Activated T-cell treated with anti-CD3 and anti-CD28 coated beads, Interleukin-2, amount 50 U/mL, for 24 hours (primary cell): ENCODE measurements at regions not wholly inside any gene's neighbourhood (a gene's known extent, or its start where the extent isn't known, plus 50 kb on each side); places are given as distances from the start of the nearest gene placed in this dataset.

Source experiments
- DNase-seq: peaks from one replicate; pipeline ENCODE4 v3.0.0-alpha.2; 2020
- H3K27ac Mint-ChIP-seq: 2 replicates; pipeline ENCODE4 v1.8.0; 2020; ENCODE audit warnings: mild to moderate bottlenecking, mixed read lengths
- H3K27me3 Mint-ChIP-seq: 2 replicates; pipeline ENCODE4 v1.8.0; 2020; ENCODE audit warnings: mixed read lengths
- H3K36me3 Mint-ChIP-seq: 2 replicates; pipeline ENCODE4 v1.8.0; 2020; ENCODE audit warnings: low read depth, mixed read lengths
- H3K4me1 Mint-ChIP-seq: 2 replicates; pipeline ENCODE4 v1.8.0; 2020; ENCODE audit warnings: low read depth, mixed read lengths
- H3K4me3 Mint-ChIP-seq: 2 replicates; pipeline ENCODE4 v1.8.0; 2020; ENCODE audit warnings: mild to moderate bottlenecking, moderate library complexity, mixed read lengths
- H3K9me3 Mint-ChIP-seq: 2 replicates; pipeline ENCODE4 v1.8.0; 2020; ENCODE audit warnings: mixed read lengths

DNA sequence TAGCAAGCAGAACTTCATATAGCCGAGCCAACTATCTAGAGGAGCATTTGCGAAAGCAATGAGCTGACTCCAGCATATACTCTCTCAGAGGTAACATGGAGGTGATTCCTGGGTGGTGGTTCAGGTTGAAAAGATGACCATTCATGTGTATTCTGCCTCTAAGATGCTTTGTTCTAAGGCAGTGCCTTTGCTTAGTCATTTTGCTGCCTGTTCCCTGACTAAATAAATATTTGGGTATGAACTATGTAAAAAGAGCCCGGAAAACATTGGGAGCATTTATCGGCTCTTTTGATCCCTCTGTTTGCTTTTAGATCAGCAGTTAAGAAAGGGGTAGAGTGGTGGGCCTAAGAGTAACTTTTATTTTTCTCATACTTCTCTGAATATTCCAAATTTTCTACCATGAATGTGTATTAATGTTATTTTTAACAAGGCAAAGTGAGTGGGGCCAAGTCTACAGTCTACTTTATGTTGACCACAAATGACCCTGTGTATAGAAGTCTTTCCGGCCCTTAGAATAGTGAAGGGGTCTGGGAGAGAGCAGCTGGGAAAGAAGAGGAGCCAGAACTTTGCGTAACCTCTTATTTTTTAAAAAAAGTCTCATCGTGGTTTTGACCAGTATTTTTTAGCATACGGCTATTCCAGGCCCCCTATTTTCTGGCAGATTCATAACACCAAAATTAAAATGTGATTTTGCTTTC, 206.5 kb upstream of the EYA4 start:
- Mint-ChIP-seq H3K4me1 (no peaks in the 10 kb centered on the region), H3K27me3 (no peaks in the 10 kb centered on the region), H3K36me3 (no peaks in the 10 kb centered on the region), H3K4me3 (no peak overlapping the region), H3K27ac (no peak overlapping the region), H3K9me3 (no peaks in the 10 kb centered on the region)
- DNase-seq: no peak

DNA sequence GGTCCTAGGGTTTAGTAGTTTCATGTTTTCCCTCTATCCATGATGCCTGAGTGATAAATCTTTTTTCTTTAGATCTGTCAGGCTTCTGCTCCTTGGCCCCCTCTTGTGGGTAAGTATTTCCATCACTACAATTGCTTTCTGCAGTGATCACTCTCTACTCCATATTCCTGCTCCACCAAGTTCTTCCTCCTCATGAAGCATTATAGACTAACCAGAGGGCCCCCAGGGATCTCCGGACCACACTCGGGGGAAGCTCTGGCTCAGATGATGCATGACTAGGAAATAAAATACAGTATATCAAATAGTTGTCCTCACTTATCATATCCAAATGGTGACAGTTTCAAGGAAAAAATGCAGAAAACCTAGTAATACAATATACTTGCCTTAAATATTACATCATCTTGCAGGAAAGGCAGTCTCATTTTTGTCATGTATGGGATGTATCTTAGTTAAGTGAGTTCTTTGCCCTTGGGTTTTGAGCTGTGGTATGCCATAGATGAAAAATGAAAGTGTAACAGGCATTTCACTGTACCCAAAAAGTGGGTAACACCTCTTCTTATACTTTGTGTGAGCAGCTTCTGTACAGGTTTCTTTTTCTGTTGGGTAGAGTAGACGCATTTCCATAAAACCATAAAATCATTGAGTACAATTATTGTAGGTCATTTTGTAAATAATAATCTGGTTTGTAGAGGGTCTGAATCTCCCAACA, 200.9 kb upstream of the EYA4 start:
- H3K9me3 Mint-ChIP-seq: no peaks in the 10 kb centered on the region
- H3K27ac Mint-ChIP-seq: no peak overlapping the region
- no peaks in the 10 kb centered on the region for H3K4me1 Mint-ChIP-seq
- no peak overlapping the region for H3K4me3 Mint-ChIP-seq
- no peak for DNase-seq
- peaks cover 5% of the 10 kb centered on the region for H3K27me3 Mint-ChIP-seq
- no peaks in the 10 kb centered on the region for H3K36me3 Mint-ChIP-seq

DNA sequence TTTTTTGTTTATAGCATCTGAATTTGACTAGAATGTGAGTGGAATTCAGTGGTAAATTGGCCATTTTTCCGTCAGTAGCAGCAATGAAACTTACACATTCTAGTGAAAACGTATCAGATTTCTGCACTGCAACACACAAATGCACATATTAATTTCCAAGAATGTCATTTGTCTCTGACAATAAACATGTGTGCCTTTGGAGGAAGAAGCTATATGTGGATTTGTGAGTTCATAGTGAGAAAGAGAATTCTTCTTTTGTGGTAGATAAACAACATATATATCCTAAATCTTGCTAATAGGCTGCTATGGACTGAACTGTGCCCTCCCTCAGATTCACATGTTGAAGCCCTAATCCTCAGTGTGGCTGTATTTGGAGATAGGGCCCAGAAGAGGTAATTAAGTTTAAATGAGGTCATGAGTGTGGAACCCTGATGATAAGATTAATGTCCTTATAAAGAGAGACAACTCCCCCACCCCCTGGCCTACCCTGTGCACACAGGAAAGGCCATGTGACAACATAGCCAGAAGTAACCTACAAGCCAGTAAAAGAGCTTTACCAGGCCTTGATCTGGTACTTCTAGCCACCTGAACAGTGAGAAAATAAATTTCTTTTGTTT, 200.2 kb upstream of the EYA4 start:
- H3K36me3 Mint-ChIP-seq: no peaks in the 10 kb centered on the region
- H3K9me3 Mint-ChIP-seq: no peaks in the 10 kb centered on the region
- DNase-seq: no peak
- H3K27me3 Mint-ChIP-seq: peaks cover 5% of the 10 kb centered on the region
- no peak overlapping the region for H3K27ac Mint-ChIP-seq
- H3K4me3 Mint-ChIP-seq: no peak overlapping the region
- H3K4me1 Mint-ChIP-seq: no peaks in the 10 kb centered on the region

DNA sequence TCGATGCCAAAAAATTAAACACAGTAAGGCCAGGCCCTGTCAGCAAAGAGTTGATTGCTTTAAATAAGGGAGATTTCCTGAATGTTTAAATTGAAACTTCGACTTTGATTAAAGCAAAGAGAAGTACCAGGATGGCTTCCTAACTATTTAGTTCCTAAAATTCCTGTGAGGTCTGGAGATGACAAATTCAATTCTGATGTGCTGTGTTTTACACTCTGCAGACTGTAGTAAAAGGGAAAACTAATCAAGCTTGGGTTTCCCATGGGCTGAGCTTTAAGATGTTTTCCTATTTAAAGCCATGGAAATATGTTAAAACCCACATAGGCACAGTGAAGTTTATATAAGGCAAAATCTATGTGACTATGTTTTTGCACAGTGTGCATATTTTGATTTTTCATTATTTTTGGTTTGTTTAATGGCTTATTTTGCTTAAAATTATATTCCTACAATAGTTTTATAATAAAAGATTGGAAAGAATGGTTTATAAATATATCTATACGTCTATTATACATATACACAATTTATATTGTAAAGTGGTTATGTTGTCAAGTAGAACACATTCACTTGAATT, 198.5 kb upstream of the EYA4 start:
- H3K9me3 Mint-ChIP-seq: no peaks in the 10 kb centered on the region
- no peak overlapping the region for H3K27ac Mint-ChIP-seq
- no peak overlapping the region for H3K4me3 Mint-ChIP-seq
- no peaks in the 10 kb centered on the region for H3K36me3 Mint-ChIP-seq
- peaks cover 5% of the 10 kb centered on the region for H3K27me3 Mint-ChIP-seq
- no peak for DNase-seq
- H3K4me1 Mint-ChIP-seq: no peaks in the 10 kb centered on the region

DNA sequence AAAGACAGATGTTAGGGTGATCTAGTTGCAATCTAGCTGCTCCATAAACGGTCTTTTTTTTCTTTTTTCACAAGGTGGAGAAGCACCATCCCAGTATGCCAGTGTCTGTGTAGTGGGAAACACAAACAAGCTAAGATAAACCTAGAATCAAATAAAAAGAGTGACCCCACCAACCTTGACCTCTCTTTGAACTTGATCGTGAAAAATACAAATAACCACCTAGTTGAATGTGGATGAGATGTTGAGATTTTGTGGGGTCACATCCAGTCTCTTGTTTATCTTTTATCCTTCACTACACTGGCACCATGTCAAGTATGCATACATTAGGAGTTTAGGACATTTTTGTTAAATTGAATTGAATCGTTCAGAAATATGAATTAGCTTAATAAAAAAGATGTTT, 194.6 kb upstream of the EYA4 start:
- H3K27ac Mint-ChIP-seq: no peak overlapping the region
- no peak overlapping the region for H3K4me3 Mint-ChIP-seq
- no peaks in the 10 kb centered on the region for H3K4me1 Mint-ChIP-seq
- no peak for DNase-seq
- no peaks in the 10 kb centered on the region for H3K27me3 Mint-ChIP-seq
- no peaks in the 10 kb centered on the region for H3K9me3 Mint-ChIP-seq
- no peaks in the 10 kb centered on the region for H3K36me3 Mint-ChIP-seq

DNA sequence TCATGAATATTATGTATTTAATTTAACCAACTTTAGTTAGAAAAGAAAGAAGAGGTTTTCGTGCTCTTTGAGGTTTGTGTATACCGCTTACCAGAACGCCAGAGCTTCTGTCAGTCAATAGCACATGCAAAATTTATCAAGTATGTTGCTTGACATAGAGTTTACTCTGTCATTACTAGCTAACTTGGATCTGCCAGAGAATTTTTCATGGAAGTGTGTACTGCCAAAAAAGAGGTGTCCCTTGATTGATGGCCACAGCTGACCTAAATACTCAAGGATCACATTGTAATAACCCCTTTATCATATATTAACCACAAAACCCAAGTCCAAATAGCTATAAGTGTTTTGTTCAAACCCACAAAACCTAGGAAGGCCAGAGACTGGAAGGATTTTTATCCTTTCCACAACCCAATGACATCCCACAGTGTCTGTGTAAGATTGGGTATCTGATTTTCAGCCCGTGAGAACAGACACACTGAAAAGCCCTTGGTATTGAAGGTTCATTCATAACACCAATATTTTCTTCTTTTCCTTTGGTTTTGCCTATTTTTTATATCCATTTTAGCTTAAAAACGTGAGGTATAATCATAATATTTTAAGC, 194.0 kb upstream of the EYA4 start:
- no peak overlapping the region for H3K4me3 Mint-ChIP-seq

DNA sequence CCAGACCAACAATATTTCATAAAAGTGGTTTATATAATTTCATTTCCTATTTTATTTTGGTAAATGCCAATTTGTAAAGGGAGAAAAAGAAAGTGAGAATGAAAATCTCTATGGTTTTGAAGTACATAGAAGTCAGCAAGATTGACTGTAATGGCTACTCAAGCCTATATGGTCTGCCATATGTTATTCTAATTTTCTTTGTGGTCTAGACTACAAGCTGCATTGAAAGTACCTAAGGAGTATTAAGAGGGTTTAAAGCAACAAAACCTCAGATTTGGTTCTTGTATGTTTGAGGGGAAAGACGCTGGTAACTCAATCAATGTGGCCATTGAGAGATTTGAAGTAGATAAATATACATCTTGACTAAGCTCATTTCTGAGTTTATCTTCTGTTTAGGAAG, 193.5 kb upstream of the EYA4 start:
- H3K4me1 Mint-ChIP-seq: no peaks in the 10 kb centered on the region
- H3K9me3 Mint-ChIP-seq: no peaks in the 10 kb centered on the region
- H3K27me3 Mint-ChIP-seq: no peaks in the 10 kb centered on the region
- no peak overlapping the region for H3K4me3 Mint-ChIP-seq
- DNase-seq: no peak
- H3K36me3 Mint-ChIP-seq: no peaks in the 10 kb centered on the region
- H3K27ac Mint-ChIP-seq: no peak overlapping the region

More for the DNA sequence above, 194.0 kb upstream of the EYA4 start:
- no peaks in the 10 kb centered on the region for H3K9me3 Mint-ChIP-seq
- H3K36me3 Mint-ChIP-seq: no peaks in the 10 kb centered on the region
- H3K4me1 Mint-ChIP-seq: no peaks in the 10 kb centered on the region
- no peaks in the 10 kb centered on the region for H3K27me3 Mint-ChIP-seq
- H3K27ac Mint-ChIP-seq: no peak overlapping the region
- DNase-seq: no peak

DNA sequence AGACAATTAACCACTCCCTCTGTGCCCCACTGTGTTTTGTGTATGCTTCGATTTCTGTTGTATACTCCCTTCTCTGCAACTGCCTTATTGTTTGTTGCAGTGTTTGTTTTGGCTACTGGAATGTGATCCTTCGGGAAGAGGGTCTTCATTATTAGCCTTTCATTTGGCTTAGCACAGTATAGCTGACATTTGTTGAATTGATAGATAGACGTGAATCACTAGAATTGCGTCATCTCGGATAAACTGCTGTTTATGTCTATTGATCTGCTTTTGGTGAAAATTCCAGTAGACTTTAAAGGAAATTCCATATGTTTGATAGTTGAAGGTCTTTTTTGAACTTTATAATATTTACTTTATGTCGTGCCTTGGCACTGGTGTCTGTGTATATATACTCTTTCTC, 189.9 kb upstream of the EYA4 start:
- DNase-seq: no peak
- Mint-ChIP-seq H3K27me3 (no peaks in the 10 kb centered on the region), H3K36me3 (no peaks in the 10 kb centered on the region), H3K4me1 (no peaks in the 10 kb centered on the region), H3K4me3 (no peak overlapping the region), H3K9me3 (no peaks in the 10 kb centered on the region), H3K27ac (no peak overlapping the region)

DNA sequence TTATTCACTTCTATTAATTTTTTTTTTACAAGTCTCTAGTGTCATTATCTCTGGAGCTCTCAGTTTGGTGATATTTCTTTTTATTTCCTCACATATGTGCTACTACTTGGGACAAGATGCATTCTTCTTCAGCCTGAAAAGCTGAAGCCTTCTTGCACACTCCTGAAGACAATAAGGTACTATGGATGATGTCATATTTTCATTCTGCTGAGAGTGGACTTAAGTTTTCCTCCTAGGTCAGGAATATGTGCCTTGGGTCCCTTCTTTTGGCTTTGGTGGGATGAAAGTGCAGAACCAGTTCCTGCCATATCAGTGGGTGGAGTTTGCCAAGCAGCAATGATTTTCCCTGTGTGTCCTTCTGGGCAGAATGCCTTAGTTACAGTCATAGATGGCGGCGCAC, 188.7 kb upstream of the EYA4 start:
- Mint-ChIP-seq H3K9me3 (no peaks in the 10 kb centered on the region), H3K36me3 (no peaks in the 10 kb centered on the region), H3K27me3 (no peaks in the 10 kb centered on the region), H3K27ac (no peak overlapping the region), H3K4me1 (no peaks in the 10 kb centered on the region), H3K4me3 (no peak overlapping the region)
- no peak for DNase-seq

DNA sequence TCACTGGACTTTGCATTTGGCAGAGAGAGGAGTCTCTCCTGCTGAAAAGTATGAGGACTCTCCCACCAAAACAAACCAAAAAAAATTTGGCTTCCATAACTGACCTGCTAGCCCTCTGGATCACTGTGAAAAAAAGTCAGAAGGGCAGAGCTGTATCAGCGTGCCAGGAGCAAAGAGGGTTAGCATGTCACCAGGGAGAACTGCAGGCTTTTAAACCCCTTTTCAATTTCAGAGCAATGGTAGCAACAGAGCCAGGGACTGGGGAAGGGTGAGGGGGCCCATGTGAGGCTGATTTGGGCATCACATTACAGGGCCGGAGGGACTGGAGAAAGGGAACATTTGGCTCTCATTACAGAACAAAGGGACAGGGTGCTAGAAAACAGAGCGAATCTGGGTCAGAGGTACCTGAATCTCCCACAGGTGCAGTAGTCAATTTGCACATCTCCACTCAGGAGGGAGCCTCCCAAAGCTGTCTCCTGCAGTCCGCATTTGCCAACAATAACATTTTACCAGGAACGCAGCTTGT, 185.7 kb upstream of the EYA4 start:
- Mint-ChIP-seq H3K4me1 (no peaks in the 10 kb centered on the region), H3K4me3 (no peak overlapping the region), H3K36me3 (no peaks in the 10 kb centered on the region), H3K27me3 (peaks cover 4% of the 10 kb centered on the region), H3K27ac (no peak overlapping the region), H3K9me3 (no peaks in the 10 kb centered on the region)
- DNase-seq: no peak

DNA sequence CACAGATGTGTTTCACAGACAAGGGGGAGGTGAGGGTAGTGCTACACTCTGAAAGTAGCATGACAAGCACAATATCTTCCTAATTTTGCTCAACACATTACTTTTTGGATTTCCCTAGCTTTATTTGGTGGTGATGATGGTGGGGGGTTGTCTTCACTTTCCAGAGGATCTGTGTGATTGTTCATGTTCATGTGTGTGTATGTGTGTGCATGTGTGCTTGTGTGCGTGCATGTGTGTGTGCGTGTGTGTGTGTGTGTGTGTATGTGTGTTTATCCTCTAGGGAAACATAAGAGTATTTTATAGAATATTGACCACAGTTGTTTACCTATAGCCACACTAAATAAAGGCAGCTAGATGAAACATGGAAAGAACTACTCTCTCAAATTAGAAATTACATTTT, 183.8 kb upstream of the EYA4 start:
- no peak overlapping the region for H3K4me3 Mint-ChIP-seq
- H3K4me1 Mint-ChIP-seq: no peaks in the 10 kb centered on the region
- no peak overlapping the region for H3K27ac Mint-ChIP-seq
- H3K27me3 Mint-ChIP-seq: peaks cover 4% of the 10 kb centered on the region
- no peaks in the 10 kb centered on the region for H3K9me3 Mint-ChIP-seq
- H3K36me3 Mint-ChIP-seq: no peaks in the 10 kb centered on the region
- DNase-seq: no peak

DNA sequence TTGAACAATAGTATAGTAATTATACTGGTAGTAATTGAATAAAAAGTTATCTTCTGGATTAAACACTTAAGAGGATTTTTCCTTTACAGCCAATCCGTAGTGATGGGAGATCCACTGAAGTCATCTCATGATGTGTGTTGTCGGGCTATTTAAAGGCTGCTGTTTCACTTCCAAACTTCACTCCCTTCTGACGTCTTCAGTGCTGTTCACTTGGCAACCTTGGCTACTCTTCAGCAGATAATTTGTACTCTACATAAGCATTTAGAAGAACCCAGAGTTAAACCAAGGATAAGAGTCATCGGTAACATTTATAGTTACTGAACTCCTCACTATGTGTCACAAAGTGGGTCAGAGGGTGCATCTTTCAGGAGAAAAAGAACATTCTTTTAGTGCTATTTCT, 179.1 kb upstream of the EYA4 start:
- Mint-ChIP-seq H3K27ac (no peak overlapping the region), H3K9me3 (no peaks in the 10 kb centered on the region), H3K4me3 (no peak overlapping the region), H3K4me1 (no peaks in the 10 kb centered on the region), H3K36me3 (no peaks in the 10 kb centered on the region), H3K27me3 (peaks cover 4% of the 10 kb centered on the region)
- no peak for DNase-seq

DNA sequence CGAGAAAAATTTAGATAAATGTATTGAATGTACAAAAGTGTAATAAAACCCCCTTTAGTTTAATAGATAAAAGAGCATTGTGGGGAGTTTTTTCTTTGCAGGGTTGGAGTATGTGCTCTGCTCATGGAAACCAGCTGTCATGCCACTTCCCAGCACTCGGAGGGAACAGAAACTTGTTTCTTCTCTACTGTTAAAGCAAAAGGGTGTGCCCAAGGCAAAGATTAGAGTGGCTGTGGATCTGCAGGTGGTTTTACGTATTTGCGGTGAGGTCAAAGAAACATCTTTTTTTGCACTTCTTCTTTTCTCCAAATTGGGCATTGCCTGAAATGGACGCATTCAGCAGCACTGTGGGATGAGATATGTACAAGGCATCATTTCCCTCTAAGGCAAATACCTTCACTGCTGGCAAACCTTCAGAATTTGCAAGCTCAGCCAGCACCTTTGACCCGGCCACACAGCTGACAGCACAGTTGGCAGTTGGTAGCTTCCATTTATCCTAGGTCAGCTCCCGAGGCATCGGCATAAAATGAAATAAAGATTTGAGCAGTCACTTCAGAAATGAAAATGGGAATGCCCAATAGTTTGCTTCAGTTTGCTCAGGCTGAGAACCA, 178.4 kb upstream of the EYA4 start:
- Mint-ChIP-seq H3K4me3 (no peak overlapping the region), H3K4me1 (no peaks in the 10 kb centered on the region), H3K9me3 (no peaks in the 10 kb centered on the region), H3K36me3 (no peaks in the 10 kb centered on the region), H3K27ac (no peak overlapping the region), H3K27me3 (peaks cover 4% of the 10 kb centered on the region)
- no peak for DNase-seq

DNA sequence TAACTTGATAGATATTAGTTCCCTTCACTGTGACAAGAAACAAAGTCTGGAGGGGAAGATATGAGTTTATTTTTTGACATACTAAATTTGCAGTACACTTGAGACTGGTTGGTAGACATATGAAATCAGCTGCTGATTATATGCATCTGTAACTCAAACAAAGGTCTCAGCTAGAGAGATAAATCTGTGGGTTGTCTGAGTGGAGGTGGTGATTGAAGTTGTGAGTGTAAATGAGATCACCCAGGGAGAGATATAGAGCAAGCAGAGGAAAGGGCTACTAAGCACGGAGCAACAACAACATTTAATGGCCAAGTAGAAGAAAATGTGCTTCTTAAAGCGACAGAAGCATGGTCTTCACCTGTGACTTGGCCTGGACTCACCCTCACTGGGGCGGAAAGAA, 173.2 kb upstream of the EYA4 start:
- Mint-ChIP-seq H3K9me3 (no peaks in the 10 kb centered on the region), H3K4me3 (no peak overlapping the region), H3K27ac (no peak overlapping the region), H3K36me3 (no peaks in the 10 kb centered on the region), H3K4me1 (no peaks in the 10 kb centered on the region), H3K27me3 (no peaks in the 10 kb centered on the region)
- DNase-seq: no peak
